ENCODE measurements at regions not wholly inside any gene's neighbourhood (a gene's known extent, or its start where the extent isn't known, plus 50 kb on each side); places are given as distances from the start of the nearest gene placed in this dataset.
"Not testable (repeated sequence)": the region's sequence is repeated elsewhere in the genome, so short reads cannot be mapped to it uniquely, and the experiment has no call there.

DNA sequence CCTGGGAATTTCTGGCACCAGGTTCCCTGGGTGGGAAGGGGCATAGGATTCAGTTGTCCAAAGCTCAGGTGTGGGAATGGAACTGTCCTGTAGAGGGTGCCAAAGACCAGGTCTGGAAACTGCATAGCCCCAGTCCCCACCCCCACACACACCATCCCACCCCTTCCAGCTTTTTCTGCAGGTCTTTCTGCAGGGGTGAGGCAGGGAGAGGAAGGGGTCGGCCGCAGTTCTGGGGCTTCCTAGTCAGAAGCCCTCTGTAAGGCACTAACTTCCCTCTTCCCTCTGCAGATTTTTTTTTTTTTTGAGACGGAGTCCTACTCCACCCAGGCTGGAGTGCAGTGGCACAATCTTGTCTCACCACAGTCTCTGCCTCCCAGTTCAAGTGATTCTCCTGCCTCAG is 1949.7 kb downstream of the FOXD4L5 start:
- not testable (repeated sequence) for H3K9me3 ChIP-seq (ENCODE audit: control insufficient read depth in 4 of 4, low read length in 3 of 4); H3K9ac ChIP-seq (ENCODE audit: low read depth in 1 of 2, low read length in 2 of 2); DNase-seq (ENCODE audit: low spot score); H3K27me3 ChIP-seq (ENCODE audit: control insufficient read depth in 4 of 4, insufficient read depth in 4 of 4, low read length in 3 of 4); H3K4me1 ChIP-seq (ENCODE audit: control insufficient read depth in 4 of 4, insufficient read depth in 4 of 4, low read length in 3 of 4); H3K36me3 ChIP-seq (ENCODE audit: control insufficient read depth in 4 of 4, insufficient read depth in 3 of 4, low read depth in 1 of 4, low read length in 3 of 4); H3K27ac ChIP-seq (ENCODE audit: low read depth in 1 of 2, low read length in 2 of 2); H3K4me3 ChIP-seq (ENCODE audit: low read depth in 1 of 3, low read length in 3 of 3)
- peak in 1 of 2 donors; percentile 25 for TF ChIP-seq RAD21 (IDR thresholded peaks at IDR 0.05)
- WGBS = 35% methylated on average over 3 of the region's 3 CpGs

DNA sequence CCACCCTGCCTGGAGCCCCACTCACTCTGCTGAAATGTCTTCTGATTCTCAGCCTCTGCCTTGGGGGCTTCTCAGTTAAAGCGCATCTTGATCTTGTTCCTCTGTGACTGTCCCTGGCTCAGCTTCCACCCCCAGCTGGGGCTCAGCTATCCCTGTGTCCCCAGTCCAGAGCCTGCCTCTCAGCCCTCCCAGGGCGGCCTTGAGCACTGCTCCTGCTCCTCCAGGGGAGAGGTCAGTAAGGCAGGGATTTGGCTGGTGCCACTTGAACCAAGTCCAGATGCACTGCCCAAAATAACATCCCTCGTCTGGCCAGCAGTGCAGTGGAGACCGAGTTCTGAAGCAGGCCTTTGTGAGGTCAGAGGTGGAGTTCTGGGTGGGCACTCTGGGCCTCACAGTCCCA is 1950.8 kb downstream of the FOXD4L5 start:
- not testable (repeated sequence) for H3K4me1 ChIP-seq (ENCODE audit: control insufficient read depth in 4 of 4, insufficient read depth in 4 of 4, low read length in 3 of 4); H3K9ac ChIP-seq (ENCODE audit: low read depth in 1 of 2, low read length in 2 of 2); DNase-seq (ENCODE audit: low spot score); H3K27ac ChIP-seq (ENCODE audit: low read depth in 1 of 2, low read length in 2 of 2); H3K36me3 ChIP-seq (ENCODE audit: control insufficient read depth in 4 of 4, insufficient read depth in 3 of 4, low read depth in 1 of 4, low read length in 3 of 4); H3K27me3 ChIP-seq (ENCODE audit: control insufficient read depth in 4 of 4, insufficient read depth in 4 of 4, low read length in 3 of 4); H3K9me3 ChIP-seq (ENCODE audit: control insufficient read depth in 4 of 4, low read length in 3 of 4); H3K4me3 ChIP-seq (ENCODE audit: low read depth in 1 of 3, low read length in 3 of 3)
- 41% methylated on average over 1 of the region's 4 CpGs for WGBS
- TF ChIP-seq HNF4A (conservative IDR thresholded peaks at IDR 0.05) (peak in 1 of 2 donors; percentile 26), RXRA (IDR thresholded peaks at IDR 0.05) (peak; percentile 5 to 6)

DNA sequence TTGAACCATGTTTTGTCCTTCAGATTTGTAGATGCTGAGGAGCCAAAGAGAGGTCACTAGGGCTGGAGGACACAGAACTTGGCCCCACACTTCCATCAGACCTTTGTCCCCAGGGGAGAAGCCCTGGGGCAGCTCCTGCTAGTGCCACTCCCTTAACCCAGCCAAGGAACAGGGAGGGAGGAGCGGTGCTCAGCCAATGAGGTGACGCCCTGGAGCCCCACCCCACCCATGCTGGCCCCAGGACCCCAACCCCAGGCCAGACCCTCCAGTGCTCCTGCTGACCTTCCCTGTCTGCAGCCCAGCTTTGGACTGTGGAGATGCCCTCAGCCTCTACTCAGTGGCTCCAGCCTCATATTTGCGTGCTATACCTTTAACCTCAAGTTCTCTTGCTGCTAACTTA is 1951.9 kb downstream of the FOXD4L5 start:
- not testable (repeated sequence) for H3K9me3 ChIP-seq (ENCODE audit: control insufficient read depth in 4 of 4, low read length in 3 of 4); H3K27me3 ChIP-seq (ENCODE audit: control insufficient read depth in 4 of 4, insufficient read depth in 4 of 4, low read length in 3 of 4); H3K27ac ChIP-seq (ENCODE audit: low read depth in 1 of 2, low read length in 2 of 2); H3K4me3 ChIP-seq (ENCODE audit: low read depth in 1 of 3, low read length in 3 of 3); H3K4me1 ChIP-seq (ENCODE audit: control insufficient read depth in 4 of 4, insufficient read depth in 4 of 4, low read length in 3 of 4); H3K36me3 ChIP-seq (ENCODE audit: control insufficient read depth in 4 of 4, insufficient read depth in 3 of 4, low read depth in 1 of 4, low read length in 3 of 4); H3K9ac ChIP-seq (ENCODE audit: low read depth in 1 of 2, low read length in 2 of 2); DNase-seq (ENCODE audit: low spot score)
- WGBS = 92% methylated on average over 2 of the region's 3 CpGs

DNA sequence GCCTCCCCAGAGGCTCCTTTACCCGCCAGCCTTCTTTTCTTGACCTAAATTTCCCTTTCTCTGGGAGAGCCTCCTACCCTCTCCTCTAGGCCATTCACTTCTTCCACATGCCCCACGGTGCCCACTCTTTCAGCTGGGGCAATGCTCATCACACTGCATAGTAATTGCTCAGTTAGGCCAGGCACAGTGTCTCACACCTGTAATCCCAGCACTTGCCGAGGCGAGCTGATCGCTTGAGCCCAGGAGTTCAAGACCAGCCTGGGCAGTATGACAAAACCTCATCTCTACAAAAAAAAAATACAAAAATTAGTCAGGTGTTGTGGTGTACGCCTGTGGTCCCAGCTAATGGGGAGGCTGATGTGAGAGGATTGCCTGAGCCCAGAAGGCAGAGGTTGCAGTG is 1956.7 kb downstream of the FOXD4L5 start:
- H3K4me3 ChIP-seq (ENCODE audit: low read depth in 1 of 3, low read length in 3 of 3); H3K4me1 ChIP-seq (ENCODE audit: control insufficient read depth in 4 of 4, insufficient read depth in 4 of 4, low read length in 3 of 4); DNase-seq (ENCODE audit: low spot score); H3K9me3 ChIP-seq (ENCODE audit: control insufficient read depth in 4 of 4, low read length in 3 of 4); H3K9ac ChIP-seq (ENCODE audit: low read depth in 1 of 2, low read length in 2 of 2); H3K27ac ChIP-seq (ENCODE audit: low read depth in 1 of 2, low read length in 2 of 2); H3K27me3 ChIP-seq (ENCODE audit: control insufficient read depth in 4 of 4, insufficient read depth in 4 of 4, low read length in 3 of 4); H3K36me3 ChIP-seq (ENCODE audit: control insufficient read depth in 4 of 4, insufficient read depth in 3 of 4, low read depth in 1 of 4, low read length in 3 of 4): not testable (repeated sequence)
- 92% methylated on average over 5 of the region's 6 CpGs for WGBS

GRCh38 chr9:63327211-63327610 is 1957.8 kb downstream of the FOXD4L5 start:
- not testable (repeated sequence) for H3K4me3 ChIP-seq (ENCODE audit: low read depth in 1 of 3, low read length in 3 of 3); DNase-seq (ENCODE audit: low spot score); H3K9ac ChIP-seq (ENCODE audit: low read depth in 1 of 2, low read length in 2 of 2); H3K4me1 ChIP-seq (ENCODE audit: control insufficient read depth in 4 of 4, insufficient read depth in 4 of 4, low read length in 3 of 4); H3K27me3 ChIP-seq (ENCODE audit: control insufficient read depth in 4 of 4, insufficient read depth in 4 of 4, low read length in 3 of 4); H3K9me3 ChIP-seq (ENCODE audit: control insufficient read depth in 4 of 4, low read length in 3 of 4); H3K36me3 ChIP-seq (ENCODE audit: control insufficient read depth in 4 of 4, insufficient read depth in 3 of 4, low read depth in 1 of 4, low read length in 3 of 4)
- 28% methylated on average over 3 of the region's 3 CpGs for WGBS
- peak overlapping the region; percentile 23 to 41 for H3K27ac ChIP-seq (ENCODE audit: low read depth in 1 of 2, low read length in 2 of 2)
- TF ChIP-seq, protein P1, sequence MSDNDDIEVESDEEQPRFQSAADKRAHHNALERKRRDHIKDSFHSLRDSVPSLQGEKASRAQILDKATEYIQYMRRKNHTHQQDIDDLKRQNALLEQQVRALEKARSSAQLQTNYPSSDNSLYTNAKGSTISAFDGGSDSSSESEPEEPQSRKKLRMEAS (IDR thresholded peaks at IDR 0.05) = peak; percentile 15
- TF ChIP-seq FOXA1 (IDR thresholded peaks at IDR 0.05) (peak; percentile 56), SP1 (IDR thresholded peaks at IDR 0.05) (peak; percentile 63), FOXA2 (IDR thresholded peaks at IDR 0.05) (peak; percentile 77), HNF4A (conservative IDR thresholded peaks at IDR 0.05) (peak; percentile 56), RXRA (IDR thresholded peaks at IDR 0.05) (peak; percentile 46 to 53)

DNA sequence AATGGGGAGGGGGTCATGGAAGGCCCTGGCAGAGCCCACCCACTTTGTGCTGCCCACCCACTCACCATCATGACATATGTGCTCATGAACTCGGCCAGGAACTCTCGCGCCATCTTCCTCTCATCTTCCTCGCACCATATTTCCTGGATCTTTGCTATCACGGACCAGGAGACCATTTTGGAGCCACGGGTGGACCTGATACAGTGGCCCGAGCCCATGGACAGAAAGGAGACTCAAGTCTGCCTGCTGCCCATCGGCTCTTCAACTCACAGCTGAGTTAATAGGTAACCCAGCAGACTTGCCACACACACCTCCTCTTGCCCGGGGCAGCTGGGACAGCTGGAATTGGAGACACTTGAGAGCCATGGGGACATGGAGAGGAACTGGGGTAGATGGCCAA is 1958.3 kb downstream of the FOXD4L5 start:
- not testable (repeated sequence) for H3K36me3 ChIP-seq (ENCODE audit: control insufficient read depth in 4 of 4, insufficient read depth in 3 of 4, low read depth in 1 of 4, low read length in 3 of 4); H3K4me3 ChIP-seq (ENCODE audit: low read depth in 1 of 3, low read length in 3 of 3); H3K9me3 ChIP-seq (ENCODE audit: control insufficient read depth in 4 of 4, low read length in 3 of 4); DNase-seq (ENCODE audit: low spot score); H3K4me1 ChIP-seq (ENCODE audit: control insufficient read depth in 4 of 4, insufficient read depth in 4 of 4, low read length in 3 of 4); H3K9ac ChIP-seq (ENCODE audit: low read depth in 1 of 2, low read length in 2 of 2); H3K27me3 ChIP-seq (ENCODE audit: control insufficient read depth in 4 of 4, insufficient read depth in 4 of 4, low read length in 3 of 4)
- H3K27ac ChIP-seq (ENCODE audit: low read depth in 1 of 2, low read length in 2 of 2) = peak overlapping the region in 1 of 2 donors; percentile 46
- 52% methylated on average over 8 of the region's 9 CpGs for WGBS

GRCh38 chr9:63325696-63326095 is 1959.3 kb downstream of the FOXD4L5 start:
- 48% methylated on average over 5 of the region's 5 CpGs for WGBS

DNA sequence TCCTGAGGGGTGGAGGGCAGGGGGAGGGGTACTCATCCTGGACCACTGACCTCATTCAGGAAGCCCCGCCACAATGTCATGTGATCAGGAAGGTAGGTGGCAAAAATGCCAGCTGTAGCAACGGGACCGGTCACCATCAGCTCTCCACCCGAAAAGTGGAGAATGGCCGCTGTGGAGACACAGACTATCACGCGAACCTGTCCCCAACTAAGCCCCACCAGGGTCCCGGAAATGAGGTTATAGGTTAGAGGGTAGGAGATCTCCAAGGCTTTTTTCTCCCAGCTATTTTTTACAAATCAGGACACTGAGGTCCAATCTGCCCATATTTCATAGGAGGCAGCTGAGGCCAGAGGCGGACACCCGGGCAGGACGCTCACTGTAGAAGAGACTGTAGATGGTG is 1966.9 kb downstream of the FOXD4L5 start:
- not testable (repeated sequence) for DNase-seq (ENCODE audit: low spot score); H3K36me3 ChIP-seq (ENCODE audit: control insufficient read depth in 4 of 4, insufficient read depth in 3 of 4, low read depth in 1 of 4, low read length in 3 of 4); H3K4me3 ChIP-seq (ENCODE audit: low read depth in 1 of 3, low read length in 3 of 3); H3K9me3 ChIP-seq (ENCODE audit: control insufficient read depth in 4 of 4, low read length in 3 of 4); H3K4me1 ChIP-seq (ENCODE audit: control insufficient read depth in 4 of 4, insufficient read depth in 4 of 4, low read length in 3 of 4); H3K9ac ChIP-seq (ENCODE audit: low read depth in 1 of 2, low read length in 2 of 2); H3K27me3 ChIP-seq (ENCODE audit: control insufficient read depth in 4 of 4, insufficient read depth in 4 of 4, low read length in 3 of 4); H3K27ac ChIP-seq (ENCODE audit: low read depth in 1 of 2, low read length in 2 of 2)
- 85% methylated on average over 10 of the region's 11 CpGs for WGBS

More at GRCh38 chr9:63325696-63326095, 1959.3 kb downstream of the FOXD4L5 start:
- H3K36me3 ChIP-seq (ENCODE audit: control insufficient read depth in 4 of 4, insufficient read depth in 3 of 4, low read depth in 1 of 4, low read length in 3 of 4); DNase-seq (ENCODE audit: low spot score); H3K9ac ChIP-seq (ENCODE audit: low read depth in 1 of 2, low read length in 2 of 2); H3K4me1 ChIP-seq (ENCODE audit: control insufficient read depth in 4 of 4, insufficient read depth in 4 of 4, low read length in 3 of 4); H3K27me3 ChIP-seq (ENCODE audit: control insufficient read depth in 4 of 4, insufficient read depth in 4 of 4, low read length in 3 of 4); H3K9me3 ChIP-seq (ENCODE audit: control insufficient read depth in 4 of 4, low read length in 3 of 4): not testable (repeated sequence)
- Histone ChIP-seq H3K4me3 (ENCODE audit: low read depth in 1 of 3, low read length in 3 of 3) (peak overlapping the region in 2 of 3 donors; percentile 53 to 67), H3K27ac (ENCODE audit: low read depth in 1 of 2, low read length in 2 of 2) (peak overlapping the region; percentile 65 to 69)

Data from liver (tissue), 7 donors.